Activated CD8-positive, alpha-beta memory T cell treated with anti-CD3 and anti-CD28 coated beads, Interleukin-2, amount 50 U/mL, for 48 hours (primary cell): ENCODE measurements at regions not wholly inside any gene's neighbourhood (a gene's known extent, or its start where the extent isn't known, plus 50 kb on each side); places are given as distances from the start of the nearest gene placed in this dataset.
"Not testable (repeated sequence)": the region's sequence is repeated elsewhere in the genome, so short reads cannot be mapped to it uniquely, and the experiment has no call there.

Source experiments
- DNase-seq: peaks from one replicate; pipeline ENCODE4 v3.0.0-alpha.2; 2020

GRCh38 chr3:185306286-185306685, 52.4 kb upstream of the EHHADH start:
- not testable (repeated sequence) for DNase-seq

- no peak for DNase-seq
These were observed 53.0 kb upstream of the EHHADH start for GRCh38 chr3:185306847-185307246.

- DNase-seq: peak; percentile 66
These were observed 54.4 kb upstream of the EHHADH start for GRCh38 chr3:185308126-185308754.

GRCh38 chr3:185309302-185309701, 53.6 kb upstream of the MAP3K13 start:
- no peak for DNase-seq

- DNase-seq: no peak
These were observed 53.1 kb upstream of the MAP3K13 start for GRCh38 chr3:185309795-185310194.

GRCh38 chr3:185311991-185312390, 50.9 kb upstream of the MAP3K13 start:
- no peak for DNase-seq
